SU-DHL-6 (cell line): ENCODE measurements at regions not wholly inside any gene's neighbourhood (a gene's known extent, or its start where the extent isn't known, plus 50 kb on each side); places are given as distances from the start of the nearest gene placed in this dataset.
"Not testable (repeated sequence)": the region's sequence is repeated elsewhere in the genome, so short reads cannot be mapped to it uniquely, and the experiment has no call there.

Experiments used
- EZH2phosphoT487 ChIP-seq: fragments of 200-600 bp; sonication (generic), shearing (Covaris generic); conservative IDR thresholded peaks from 2 replicates; pipeline ENCODE4 v1.6.1; 2018; ENCODE audit warnings: mild to moderate bottlenecking, antibody characterized with exemption, low read length, moderate library complexity, mixed read lengths
- TF ChIP-seq, protein P1 (sequence below): fragments of 200-600 bp; sonication (generic); IDR thresholded peaks from one replicate; pipeline ENCODE4 v1.5.1; 2017; ENCODE audit warnings: antibody characterized with exemption, mild to moderate bottlenecking, low read length, moderate library complexity; ENCODE audit not compliant: insufficient read depth, poor library complexity, severe bottlenecking

DNA sequence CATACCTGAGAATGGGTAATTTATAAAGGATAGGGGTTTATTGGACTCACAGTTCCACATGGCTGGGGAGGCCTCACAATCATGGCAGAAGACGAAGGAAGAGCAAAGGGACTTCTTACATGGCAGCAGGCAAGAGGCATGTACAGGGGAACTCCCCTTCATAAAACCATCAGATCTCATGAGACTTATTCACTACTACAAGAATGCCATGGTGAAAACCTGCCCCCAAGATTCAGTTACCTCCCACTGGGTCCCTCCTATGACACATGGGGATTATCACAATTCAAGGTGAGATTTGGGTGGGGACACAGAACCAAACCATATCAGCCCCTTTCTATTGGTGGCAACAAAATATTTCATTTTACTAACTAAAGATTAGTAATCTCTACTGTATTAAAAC lies 204.1 kb upstream of the PLGLB2 start:
- TF ChIP-seq, protein P1, sequence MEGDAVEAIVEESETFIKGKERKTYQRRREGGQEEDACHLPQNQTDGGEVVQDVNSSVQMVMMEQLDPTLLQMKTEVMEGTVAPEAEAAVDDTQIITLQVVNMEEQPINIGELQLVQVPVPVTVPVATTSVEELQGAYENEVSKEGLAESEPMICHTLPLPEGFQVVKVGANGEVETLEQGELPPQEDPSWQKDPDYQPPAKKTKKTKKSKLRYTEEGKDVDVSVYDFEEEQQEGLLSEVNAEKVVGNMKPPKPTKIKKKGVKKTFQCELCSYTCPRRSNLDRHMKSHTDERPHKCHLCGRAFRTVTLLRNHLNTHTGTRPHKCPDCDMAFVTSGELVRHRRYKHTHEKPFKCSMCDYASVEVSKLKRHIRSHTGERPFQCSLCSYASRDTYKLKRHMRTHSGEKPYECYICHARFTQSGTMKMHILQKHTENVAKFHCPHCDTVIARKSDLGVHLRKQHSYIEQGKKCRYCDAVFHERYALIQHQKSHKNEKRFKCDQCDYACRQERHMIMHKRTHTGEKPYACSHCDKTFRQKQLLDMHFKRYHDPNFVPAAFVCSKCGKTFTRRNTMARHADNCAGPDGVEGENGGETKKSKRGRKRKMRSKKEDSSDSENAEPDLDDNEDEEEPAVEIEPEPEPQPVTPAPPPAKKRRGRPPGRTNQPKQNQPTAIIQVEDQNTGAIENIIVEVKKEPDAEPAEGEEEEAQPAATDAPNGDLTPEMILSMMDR, result not testable (repeated sequence)
- not testable (repeated sequence) for TF ChIP-seq EZH2phosphoT487
